ENCODE measurements at regions not wholly inside any gene's neighbourhood (a gene's known extent, or its start where the extent isn't known, plus 50 kb on each side); places are given as distances from the start of the nearest gene placed in this dataset.
A peak's percentile ranks its signal among the peaks of the same experiment; 100 is the strongest.

- DNase-seq (ENCODE audit: low read depth, low spot score): no peak
Measured at GRCh38 chr2:236654496-236654895, 84.9 kb downstream of the ACKR3 start.

- DNase-seq (ENCODE audit: low read depth, low spot score): no peak
Measured at GRCh38 chr2:236656166-236656565, 86.5 kb downstream of the ACKR3 start.

GRCh38 chr2:236656721-236657120 lies 87.1 kb downstream of the ACKR3 start:
- no peak for DNase-seq (ENCODE audit: low read depth, low spot score)

GRCh38 chr2:236657215-236657614 lies 87.6 kb downstream of the ACKR3 start:
- DNase-seq (ENCODE audit: low read depth, low spot score): no peak

- peak; percentile 59 for DNase-seq (ENCODE audit: low read depth, low spot score)
Measured at GRCh38 chr2:236657801-236658200, 88.2 kb downstream of the ACKR3 start.

- DNase-seq (ENCODE audit: low read depth, low spot score): no peak
Measured at GRCh38 chr2:236658974-236659757, 89.5 kb downstream of the ACKR3 start.

GRCh38 chr2:236659758-236660150 lies 90.1 kb downstream of the ACKR3 start:
- DNase-seq (ENCODE audit: low read depth, low spot score): peak; percentile 92

- DNase-seq (ENCODE audit: low read depth, low spot score): peak; percentile 81
Measured at GRCh38 chr2:236661061-236661761, 91.6 kb downstream of the ACKR3 start.

- DNase-seq (ENCODE audit: low read depth, low spot score): no peak
Measured at GRCh38 chr2:236661762-236662110, 92.1 kb downstream of the ACKR3 start.

- DNase-seq (ENCODE audit: low read depth, low spot score): no peak
Measured at GRCh38 chr2:236662231-236663185, 92.9 kb downstream of the ACKR3 start.

- DNase-seq (ENCODE audit: low read depth, low spot score): peak; percentile 89
Measured at GRCh38 chr2:236663287-236664101, 93.9 kb downstream of the ACKR3 start.

- no peak for DNase-seq (ENCODE audit: low read depth, low spot score)
Measured at GRCh38 chr2:236664136-236664535, 94.5 kb downstream of the ACKR3 start.

- DNase-seq (ENCODE audit: low read depth, low spot score): no peak
Measured at GRCh38 chr2:236665101-236665500, 95.5 kb downstream of the ACKR3 start.

- DNase-seq (ENCODE audit: low read depth, low spot score): no peak
Measured at GRCh38 chr2:236665572-236666118, 96.0 kb downstream of the ACKR3 start.

- DNase-seq (ENCODE audit: low read depth, low spot score): no peak
Measured at GRCh38 chr2:236666646-236667204, 97.1 kb downstream of the ACKR3 start.

GRCh38 chr2:236667526-236667925 lies 97.9 kb downstream of the ACKR3 start:
- DNase-seq (ENCODE audit: low read depth, low spot score): no peak

- DNase-seq (ENCODE audit: low read depth, low spot score): no peak
Measured at GRCh38 chr2:236668531-236668969, 98.9 kb downstream of the ACKR3 start.

GRCh38 chr2:236670235-236670620 lies 100.6 kb downstream of the ACKR3 start:
- no peak for DNase-seq (ENCODE audit: low read depth, low spot score)

- DNase-seq (ENCODE audit: low read depth, low spot score): no peak
Measured at GRCh38 chr2:236671896-236672562, 102.4 kb downstream of the ACKR3 start.

GRCh38 chr2:236672606-236673005 lies 103.0 kb downstream of the ACKR3 start:
- DNase-seq (ENCODE audit: low read depth, low spot score): no peak
